ENCODE measurements at regions not wholly inside any gene's neighbourhood (a gene's known extent, or its start where the extent isn't known, plus 50 kb on each side); places are given as distances from the start of the nearest gene placed in this dataset.

- dilution Hi-C loops (cut with HindIII; ENCODE audit: low sequenced_read_pairs, unreplicated experiment) (no loop called here), in situ Hi-C loops (cut with MboI; ENCODE audit: low sequenced_read_pairs) (no loop called here), intact Hi-C loops (cut with micrococcal nuclease) (no loop called here)
- no peak overlapping the region for H3K4me3 ChIP-seq (ENCODE audit: insufficient read depth, low read depth, low read length)
- H3K14ac ChIP-seq (replicated peaks; ENCODE audit: low read depth, low read length) = 0 out of 2 replicates have a peak overlapping the region, but pooled peaks have one; percentile 48
- no peak overlapping the region; the same call in 1 of the 2 replicates for H3K4ac ChIP-seq (ENCODE audit: low read depth, low read length)
- DNase-seq = no peak
- H4K20me1 ChIP-seq (ENCODE audit: insufficient read depth, low read length) = no peaks in the 10 kb centered on the region
- no peak overlapping the region for H3K56ac ChIP-seq (ENCODE audit: extremely low read depth, insufficient read depth, low read length)
- H3K18ac ChIP-seq (ENCODE audit: low read depth, low read length) = peak overlapping the region; percentile 55
- ChIA-PET CTCF (no interaction called here), POLR2A (ENCODE audit: unreplicated experiment) (no interaction called here)
- H4K91ac ChIP-seq (ENCODE audit: insufficient read depth, low read depth, low read length) = no peak overlapping the region; the same call in 1 of the 2 replicates
- peaks cover 16% of the 10 kb centered on the region for H3K9me1 ChIP-seq (ENCODE audit: insufficient read depth, low read length)
- TF ChIP-seq RCOR1 (IDR thresholded peaks at IDR 0.05; ENCODE audit: insufficient replicate concordance, low read length) = no peak
- TF ChIP-seq RFX5 (IDR thresholded peaks at IDR 0.05; ENCODE audit: low read depth, low read length) = no peak
- TF ChIP-seq NFE2L2 (IDR thresholded peaks at IDR 0.05; ENCODE audit: low read depth, low read length) = no peak
- TF ChIP-seq MXI1 (IDR thresholded peaks at IDR 0.05; ENCODE audit: borderline replicate concordance, low read depth, low read length) = no peak
- TF ChIP-seq RAD21 (IDR thresholded peaks at IDR 0.05; ENCODE audit: low read length) = no peak
- H3K27ac ChIP-seq (ENCODE audit: insufficient read depth, low read length) = no peak overlapping the region
- no peak overlapping the region; the same call in 1 of the 2 replicates for H2AK5ac ChIP-seq (ENCODE audit: low read depth, low read length)
- H2BK20ac ChIP-seq (ENCODE audit: low read depth, low read length) = peak overlapping the region; percentile 35
- H2AFZ ChIP-seq (replicated peaks; ENCODE audit: low read length, poor library complexity) = peak overlapping the region; percentile 21
- WGBS, 2 experiments (ENCODE audit: extremely low coverage in 2 of 2, insufficient read length in 1 of 2) = 100% methylated on average over 1 of the region's 2 CpGs
- no peaks in the 10 kb centered on the region for H3K36me3 ChIP-seq (ENCODE audit: control insufficient read depth, insufficient read depth, low read length)
- peak overlapping the region; percentile 61 for H2BK120ac ChIP-seq (ENCODE audit: low read depth, low read length)
- no peak overlapping the region for H3K9ac ChIP-seq (ENCODE audit: low read depth, low read length)
- H4K5ac ChIP-seq (ENCODE audit: low read depth, low read length) = peak overlapping the region; percentile 48; the same call in 1 of the 2 replicates
- H4K8ac ChIP-seq (ENCODE audit: low read depth in 2 of 2, low read length in 2 of 2) = no peak overlapping the region
- no TSS peak for BruUV-seq (replicated peaks)
- no peak overlapping the region for H2BK15ac ChIP-seq (ENCODE audit: low read depth, low read length)
- no peaks in the 10 kb centered on the region for H3K79me1 ChIP-seq (ENCODE audit: low read depth in 1 of 2, low read length in 2 of 2)
- H2BK5ac ChIP-seq (ENCODE audit: low read depth, low read length, poor library complexity, severe bottlenecking) = no peak overlapping the region
- no peak for ATAC-seq (ENCODE audit: low read depth)
- H3K4me1 ChIP-seq (ENCODE audit: control insufficient read depth, insufficient read depth, low read length) = peaks cover 19% of the 10 kb centered on the region
- no peak overlapping the region for H2AK9ac ChIP-seq (replicated peaks; ENCODE audit: low read depth, low read length, poor library complexity)
- no peak overlapping the region for H3K23ac ChIP-seq (ENCODE audit: low read depth, low read length)
- no peaks in the 10 kb centered on the region for H3K27me3 ChIP-seq (ENCODE audit: control insufficient read depth, insufficient read depth, low read length)
- no peak overlapping the region for H3K4me2 ChIP-seq (ENCODE audit: low read depth, low read length)
- no peaks in the 10 kb centered on the region for H3K9me3 ChIP-seq (ENCODE audit: control insufficient read depth, insufficient read depth, low read length)
These were observed 81.3 kb upstream of the FRY start for GRCh38 chr13:31950111-31950815.
